Effector memory CD8-positive, alpha-beta T cell (primary cell): ENCODE measurements at regions not wholly inside any gene's neighbourhood (a gene's known extent, or its start where the extent isn't known, plus 50 kb on each side); places are given as distances from the start of the nearest gene placed in this dataset.
"Not testable (repeated sequence)": the region's sequence is repeated elsewhere in the genome, so short reads cannot be mapped to it uniquely, and the experiment has no call there.

Source experiments
- ATAC-seq: fragments of 150-1000 bp; cut with Tn5 transposase; replicated peaks from 2 replicates; pipeline ENCODE4 v1.10.0; 2021; ENCODE audit warnings: mild to moderate bottlenecking, moderate library complexity
- DNase-seq, 3 experiments: peaks; one replicate each; pipeline ENCODE4 v3.0.0; 2021
- H3K27ac Mint-ChIP-seq, 2 donors: one replicate each; pipeline ENCODE4 v1.8.0; 2022; ENCODE audit warnings: mild to moderate bottlenecking in 2 of 2, mixed read lengths in 2 of 2, moderate library complexity in 2 of 2
- H3K27me3 Mint-ChIP-seq, 2 donors: one replicate each; pipeline ENCODE4 v1.8.0; 2022; ENCODE audit warnings: mixed read lengths in 2 of 2
- H3K36me3 Mint-ChIP-seq: one replicate; pipeline ENCODE4 v1.8.0; 2022; ENCODE audit warnings: mild to moderate bottlenecking, moderate library complexity, mixed read lengths; ENCODE audit not compliant: insufficient read depth
- H3K4me1 Mint-ChIP-seq, 2 donors: one replicate each; pipeline ENCODE4 v1.8.0; 2022; ENCODE audit warnings: low read depth in 2 of 2, mixed read lengths in 2 of 2
- H3K4me3 Mint-ChIP-seq, 2 donors: one replicate each; pipeline ENCODE4 v1.8.0; 2022; ENCODE audit warnings: mild to moderate bottlenecking in 2 of 2, mixed read lengths in 2 of 2, moderate library complexity in 2 of 2
- H3K9me3 Mint-ChIP-seq, 2 donors: one replicate each; pipeline ENCODE4 v1.8.0; 2022; ENCODE audit warnings: mixed read lengths in 2 of 2

DNA sequence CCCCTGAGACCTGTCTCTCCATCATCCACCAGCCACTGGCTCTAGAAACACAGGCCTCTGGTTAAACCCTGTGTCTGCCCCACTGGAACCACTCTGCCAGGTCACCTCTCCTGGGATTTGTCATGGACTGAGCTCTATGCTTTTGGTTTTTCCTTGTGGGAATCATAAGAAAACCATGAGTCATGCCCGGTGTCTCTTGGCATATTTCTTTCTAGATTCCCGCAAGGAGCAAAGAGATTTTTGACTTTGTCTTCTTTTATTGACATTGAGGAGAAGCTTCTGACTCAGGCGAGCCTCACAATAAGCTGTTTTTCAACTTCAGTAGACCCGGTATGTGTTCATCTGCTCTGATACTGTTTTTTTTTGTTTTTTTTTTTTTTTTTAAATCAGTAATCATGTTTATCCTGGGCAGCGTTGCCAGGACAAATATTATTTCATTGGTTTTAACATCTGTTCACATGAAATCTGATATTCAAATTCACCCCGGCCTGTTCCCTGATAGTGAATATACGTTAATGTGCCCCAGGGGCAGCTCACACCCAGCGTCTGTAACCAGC, 207.1 kb downstream of the ACKR3 start:
- no peaks in the 10 kb centered on the region for H3K36me3 Mint-ChIP-seq
- H3K27ac Mint-ChIP-seq = no peak overlapping the region
- no peaks in the 10 kb centered on the region for H3K4me1 Mint-ChIP-seq
- ATAC-seq (no peak), DNase-seq (no peak)
- H3K4me3 Mint-ChIP-seq = no peak overlapping the region
- H3K9me3 Mint-ChIP-seq = no peaks in the 10 kb centered on the region
- peaks cover 33 to 53% of the 10 kb centered on the region in 2 donors for H3K27me3 Mint-ChIP-seq

DNA sequence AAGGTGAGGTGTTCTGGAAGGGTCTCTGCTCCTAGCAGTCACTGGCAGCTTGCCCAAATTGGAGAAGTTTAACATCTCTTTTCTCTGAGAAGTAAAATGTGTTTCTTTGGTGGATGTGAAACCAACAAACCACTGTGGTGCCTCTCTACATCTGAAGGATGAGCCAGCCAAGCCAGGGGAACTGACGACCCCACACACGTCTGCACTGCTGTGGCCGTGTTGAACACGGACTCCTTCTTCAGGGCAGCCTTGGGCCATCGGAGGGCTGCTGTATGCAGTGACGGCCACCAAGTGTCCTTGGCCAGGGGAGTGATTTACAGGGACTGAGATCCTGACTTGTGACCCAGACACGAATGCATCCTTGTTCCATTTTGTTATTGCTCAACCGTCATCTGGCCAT, 207.8 kb downstream of the ACKR3 start:
- H3K4me3 Mint-ChIP-seq = no peak overlapping the region
- H3K9me3 Mint-ChIP-seq = no peaks in the 10 kb centered on the region
- no peak for DNase-seq
- H3K36me3 Mint-ChIP-seq = no peaks in the 10 kb centered on the region
- no peaks in the 10 kb centered on the region for H3K4me1 Mint-ChIP-seq
- H3K27ac Mint-ChIP-seq = no peak overlapping the region
- H3K27me3 Mint-ChIP-seq = peaks cover 39 to 53% of the 10 kb centered on the region in 2 donors
- no peak for ATAC-seq

DNA sequence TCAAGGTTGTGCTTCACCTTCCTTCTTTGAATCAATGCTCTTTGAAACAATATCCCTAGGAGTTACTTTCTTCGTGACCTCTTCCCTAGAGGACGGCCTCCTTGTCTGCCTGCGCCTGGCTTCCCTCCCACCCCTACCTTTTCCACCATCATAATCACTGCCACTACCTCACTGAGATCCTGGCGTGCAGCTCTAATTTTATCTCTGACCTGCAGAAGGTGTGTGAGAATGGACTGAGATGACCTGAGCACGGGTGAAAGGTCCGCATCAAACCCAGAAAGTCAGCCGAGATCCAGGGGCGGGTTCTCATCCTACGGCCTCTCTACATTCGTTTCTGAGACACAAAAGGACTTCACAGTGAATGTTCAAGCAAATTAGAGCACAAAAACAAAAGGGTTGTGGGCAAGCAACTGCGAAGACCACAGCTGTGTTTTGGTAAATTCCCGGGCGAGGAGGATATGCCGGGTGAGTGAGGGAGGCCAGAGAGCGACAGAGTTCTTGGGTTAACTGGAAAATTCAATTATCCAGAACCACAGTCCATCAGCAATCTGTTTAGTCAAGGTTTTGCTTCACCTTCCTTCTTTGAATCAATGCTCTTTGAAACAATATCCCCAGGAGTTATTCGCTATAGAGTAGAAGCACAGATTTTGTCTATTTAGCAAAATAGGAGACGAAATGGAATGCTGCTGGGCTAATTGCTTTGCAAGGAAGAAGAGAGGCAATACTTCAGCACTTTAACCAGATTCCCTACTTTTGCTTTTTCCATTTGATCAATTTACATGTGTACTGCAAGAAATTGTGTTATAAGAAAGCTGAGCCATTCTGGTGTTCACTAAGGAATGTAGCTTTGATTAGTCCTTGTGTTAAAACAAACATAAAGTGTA, 212.6 kb downstream of the ACKR3 start:
- Mint-ChIP-seq H3K9me3 (no peaks in the 10 kb centered on the region), H3K4me1 (no peaks in the 10 kb centered on the region), H3K27ac (no peak overlapping the region), H3K36me3 (no peaks in the 10 kb centered on the region), H3K27me3 (peaks cover 53 to 57% of the 10 kb centered on the region in 2 donors), H3K4me3 (no peak overlapping the region)
- DNase-seq = no peak
- ATAC-seq = no peak

DNA sequence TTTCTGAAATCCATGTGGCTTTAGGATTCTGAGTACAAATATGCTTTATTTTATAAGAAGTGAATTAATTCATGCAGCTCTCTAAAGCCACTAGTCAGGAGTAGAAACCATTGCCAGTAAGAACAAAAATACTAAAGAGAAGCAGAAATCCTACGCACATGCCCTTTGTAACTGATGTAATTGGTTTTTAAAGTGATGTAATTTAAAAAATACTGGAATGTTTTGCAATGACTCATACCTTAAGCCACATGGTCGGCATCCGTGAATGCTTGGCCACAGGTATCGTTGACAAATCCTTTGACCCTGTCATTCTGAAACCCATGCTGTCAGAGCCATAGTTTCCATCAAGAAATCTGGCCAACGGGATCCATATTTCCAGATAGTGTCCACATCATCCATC, 213.3 kb downstream of the ACKR3 start:
- no peaks in the 10 kb centered on the region for H3K9me3 Mint-ChIP-seq
- H3K4me1 Mint-ChIP-seq = no peaks in the 10 kb centered on the region
- H3K27me3 Mint-ChIP-seq = peaks cover 60 to 65% of the 10 kb centered on the region in 2 donors
- DNase-seq = no peak
- no peak overlapping the region for H3K4me3 Mint-ChIP-seq
- no peaks in the 10 kb centered on the region for H3K36me3 Mint-ChIP-seq
- ATAC-seq = no peak
- no peak overlapping the region for H3K27ac Mint-ChIP-seq

DNA sequence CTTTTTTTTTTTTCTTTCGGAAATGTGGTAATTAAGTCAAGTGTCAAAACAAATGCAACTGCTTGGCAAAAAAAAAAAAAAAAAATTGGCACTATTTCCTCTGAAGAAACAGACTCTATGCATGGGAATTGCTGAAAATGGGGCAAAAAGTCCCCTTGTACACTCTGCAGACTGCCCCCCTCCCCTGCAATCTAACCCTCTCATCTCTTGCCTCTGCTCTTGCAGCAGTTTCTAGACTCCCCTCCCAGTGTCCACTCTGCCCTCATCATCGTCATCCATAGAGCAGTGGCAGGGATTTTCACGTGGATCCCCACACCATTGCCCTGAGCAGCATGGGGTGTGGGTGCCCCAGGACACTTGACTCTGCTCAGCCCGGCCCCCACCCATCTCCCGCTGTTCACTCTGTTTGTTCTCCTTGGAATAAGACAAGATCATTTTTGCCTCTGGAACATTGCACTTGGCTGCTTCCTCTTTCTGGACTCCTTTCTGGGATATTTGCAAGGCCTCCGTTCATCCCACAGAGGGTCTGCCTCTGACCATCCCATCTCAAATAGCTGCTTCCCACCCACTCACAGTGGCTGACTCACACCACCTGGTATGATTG, 213.9 kb downstream of the ACKR3 start:
- DNase-seq (no peak), ATAC-seq (no peak)
- Mint-ChIP-seq H3K4me1 (no peaks in the 10 kb centered on the region), H3K27ac (no peak overlapping the region), H3K4me3 (no peak overlapping the region), H3K36me3 (no peaks in the 10 kb centered on the region), H3K9me3 (no peaks in the 10 kb centered on the region), H3K27me3 (peaks cover 58 to 71% of the 10 kb centered on the region in 2 donors)

DNA sequence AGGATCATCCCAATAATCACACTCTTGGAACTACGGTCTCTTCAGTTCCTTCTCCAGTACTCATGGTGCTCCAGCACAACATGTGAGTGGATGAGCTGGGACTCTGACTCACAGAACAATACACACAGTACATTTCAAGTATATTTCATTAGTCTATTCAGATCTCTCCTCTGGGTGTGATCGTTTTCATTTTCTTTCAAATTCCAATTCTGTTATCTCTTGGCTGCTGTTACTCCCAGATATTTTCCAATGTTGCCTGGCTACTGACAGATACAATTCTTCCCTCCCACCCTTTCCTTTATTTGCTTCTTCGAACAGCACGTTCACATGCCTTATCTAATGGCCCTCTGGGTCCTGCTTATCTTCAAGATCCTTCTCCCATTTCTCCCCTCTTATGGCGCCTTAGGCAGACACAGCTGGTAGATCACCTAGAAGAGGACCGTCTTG, 216.0 kb downstream of the ACKR3 start:
- Mint-ChIP-seq H3K27ac (no peak overlapping the region), H3K27me3 (peaks cover 54 to 87% of the 10 kb centered on the region in 2 donors), H3K9me3 (no peaks in the 10 kb centered on the region), H3K4me1 (no peaks in the 10 kb centered on the region), H3K36me3 (no peaks in the 10 kb centered on the region), H3K4me3 (no peak overlapping the region)
- ATAC-seq (no peak), DNase-seq (no peak)

DNA sequence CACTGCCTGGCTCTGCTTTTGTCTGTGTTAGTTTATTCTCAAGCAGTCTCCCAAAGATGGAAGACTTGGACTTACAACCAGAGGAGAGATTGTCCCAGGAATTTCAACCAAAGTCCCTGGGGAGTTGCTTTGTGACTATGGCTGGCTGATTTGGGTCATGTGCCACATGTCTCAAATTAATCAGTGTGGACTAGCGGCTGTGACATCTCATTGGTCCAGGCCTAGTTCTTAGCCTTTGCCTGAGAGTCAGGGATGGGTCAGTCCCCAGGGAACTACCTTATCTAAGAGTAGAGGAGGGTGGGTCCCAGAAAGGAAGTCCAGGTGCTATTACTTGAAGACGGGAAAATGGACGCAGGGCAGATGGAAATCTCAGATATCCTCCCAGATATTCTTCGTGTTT, 217.1 kb downstream of the ACKR3 start:
- Mint-ChIP-seq H3K9me3 (no peaks in the 10 kb centered on the region), H3K36me3 (no peaks in the 10 kb centered on the region), H3K4me3 (no peak overlapping the region), H3K27ac (no peak overlapping the region), H3K27me3 (peaks cover 56 to 90% of the 10 kb centered on the region in 2 donors), H3K4me1 (no peaks in the 10 kb centered on the region)
- no peak for DNase-seq
- no peak for ATAC-seq

DNA sequence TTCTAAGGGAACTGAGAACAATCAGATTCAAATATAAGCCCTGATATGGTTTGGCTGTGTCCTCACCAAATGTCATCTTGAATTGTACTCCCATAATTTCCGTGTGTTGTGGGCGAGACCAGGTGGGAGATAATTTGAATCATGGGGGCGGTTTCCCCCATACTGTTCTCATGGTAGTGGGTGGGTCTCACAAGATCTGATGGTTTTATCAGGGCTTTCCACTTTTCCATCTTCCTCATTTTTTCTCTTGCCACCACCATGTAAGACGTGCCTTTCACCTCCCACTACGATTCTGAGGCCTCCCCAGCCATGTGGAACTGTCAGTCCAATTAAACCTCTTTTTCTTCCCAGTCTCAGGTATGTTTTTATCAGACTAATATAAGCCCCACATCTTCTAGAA, 217.8 kb downstream of the ACKR3 start:
- H3K36me3 Mint-ChIP-seq, H3K4me1 Mint-ChIP-seq, ATAC-seq, DNase-seq, H3K9me3 Mint-ChIP-seq, H3K4me3 Mint-ChIP-seq, H3K27ac Mint-ChIP-seq: not testable (repeated sequence)
- H3K27me3 Mint-ChIP-seq = peaks cover 53 to 88% of the 10 kb centered on the region in 2 donors

DNA sequence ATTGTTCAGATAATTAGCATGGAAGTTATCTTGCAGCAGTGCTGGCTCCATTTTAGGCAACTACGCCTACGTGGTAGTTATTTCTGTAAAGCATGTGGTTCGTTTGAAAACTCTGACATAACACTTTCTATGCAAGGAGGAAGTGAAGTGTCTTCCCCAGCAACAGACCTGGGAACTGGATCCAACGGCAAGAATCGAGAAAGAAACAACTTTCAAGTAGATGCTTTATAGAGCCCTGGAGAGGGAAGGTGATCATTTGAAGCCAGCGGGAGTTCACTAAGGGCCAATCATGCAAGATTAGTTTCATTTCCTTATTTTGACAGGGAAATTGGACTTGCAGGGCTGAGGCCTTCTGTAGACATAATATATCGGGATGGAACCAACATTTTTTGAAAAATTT, 218.3 kb downstream of the ACKR3 start:
- peaks cover 54 to 91% of the 10 kb centered on the region in 2 donors for H3K27me3 Mint-ChIP-seq
- H3K36me3 Mint-ChIP-seq = no peaks in the 10 kb centered on the region
- ATAC-seq (no peak), DNase-seq (no peak)
- H3K9me3 Mint-ChIP-seq = no peaks in the 10 kb centered on the region
- H3K4me3 Mint-ChIP-seq = no peak overlapping the region
- no peaks in the 10 kb centered on the region for H3K4me1 Mint-ChIP-seq
- H3K27ac Mint-ChIP-seq = no peak overlapping the region

DNA sequence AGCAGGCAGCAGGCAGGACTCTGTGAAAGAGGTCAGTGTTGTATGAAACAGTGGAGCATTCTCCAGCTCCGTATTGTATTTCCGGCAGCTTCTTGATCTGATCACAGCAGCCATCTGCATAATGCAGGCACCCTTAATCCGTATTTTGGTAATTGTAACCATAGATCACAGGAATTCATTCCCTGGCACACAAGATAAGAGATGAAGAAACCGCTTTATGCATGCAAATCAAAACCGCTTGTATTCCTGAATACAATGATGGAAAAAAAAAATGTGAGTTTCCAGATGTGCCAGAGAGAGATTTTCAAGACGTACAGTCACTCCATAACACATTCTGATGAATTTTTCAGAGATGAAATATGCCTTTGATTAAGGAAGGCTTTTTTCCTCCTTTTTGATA, 221.3 kb downstream of the ACKR3 start:
- peaks cover 35 to 77% of the 10 kb centered on the region in 2 donors for H3K27me3 Mint-ChIP-seq
- DNase-seq (no peak), ATAC-seq (no peak)
- H3K4me3 Mint-ChIP-seq = no peak overlapping the region
- H3K27ac Mint-ChIP-seq = no peak overlapping the region
- no peaks in the 10 kb centered on the region for H3K9me3 Mint-ChIP-seq
- H3K4me1 Mint-ChIP-seq = no peaks in the 10 kb centered on the region
- H3K36me3 Mint-ChIP-seq = no peaks in the 10 kb centered on the region

DNA sequence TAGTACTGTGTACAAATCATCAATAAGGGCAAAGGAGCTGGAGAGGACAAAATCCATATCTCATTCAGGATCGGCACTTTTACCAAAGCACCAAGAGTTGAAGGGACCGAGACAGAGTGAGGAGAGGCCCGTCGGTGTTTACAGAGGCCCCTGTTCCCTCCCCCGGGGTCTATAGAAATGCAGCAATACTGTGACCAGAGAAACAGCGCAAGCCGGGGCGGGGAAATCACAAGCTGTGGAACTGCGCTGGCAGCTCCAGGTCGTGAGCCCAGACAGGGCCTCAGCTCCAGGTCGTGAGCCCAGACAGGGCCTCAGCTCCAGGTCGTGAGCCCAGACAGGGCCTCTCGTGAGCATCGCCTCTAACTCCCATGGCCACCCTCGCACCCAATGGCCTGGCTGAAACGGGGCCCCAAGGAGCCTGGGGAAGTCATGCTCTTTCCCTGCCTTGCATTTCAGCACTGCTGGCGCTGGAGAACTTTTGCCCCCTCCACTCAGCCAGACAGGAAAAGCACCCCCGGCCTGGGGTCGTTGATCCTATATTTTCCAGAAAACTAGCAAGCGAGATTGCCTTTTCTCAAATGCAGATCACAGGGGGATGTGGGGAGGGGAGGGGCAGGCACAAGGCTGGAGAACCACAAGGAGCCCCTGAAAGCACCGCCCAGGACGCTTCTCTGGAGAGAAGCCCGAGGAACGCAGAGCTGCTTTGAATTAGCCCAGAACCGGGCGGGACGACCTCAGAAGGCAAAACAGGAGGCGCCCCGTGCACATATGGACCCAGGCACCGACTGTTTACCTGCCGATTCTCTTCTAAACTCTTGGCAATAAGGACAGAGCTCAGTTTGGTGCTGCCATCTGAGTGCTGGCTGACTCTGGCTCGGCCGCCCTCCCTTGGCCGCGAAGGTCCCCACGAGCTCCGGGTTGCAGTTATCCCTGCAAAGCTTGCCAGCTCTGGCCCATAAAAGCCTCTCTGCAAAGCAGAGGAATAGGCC, 223.7 kb downstream of the ACKR3 start:
- H3K4me1 Mint-ChIP-seq = no peaks in the 10 kb centered on the region
- peaks cover 27 to 54% of the 10 kb centered on the region in 2 donors for H3K27me3 Mint-ChIP-seq
- no peak overlapping the region for H3K27ac Mint-ChIP-seq
- no peak for ATAC-seq
- no peaks in the 10 kb centered on the region for H3K36me3 Mint-ChIP-seq
- no peaks in the 10 kb centered on the region for H3K9me3 Mint-ChIP-seq
- DNase-seq = no peak
- H3K4me3 Mint-ChIP-seq = no peak overlapping the region

DNA sequence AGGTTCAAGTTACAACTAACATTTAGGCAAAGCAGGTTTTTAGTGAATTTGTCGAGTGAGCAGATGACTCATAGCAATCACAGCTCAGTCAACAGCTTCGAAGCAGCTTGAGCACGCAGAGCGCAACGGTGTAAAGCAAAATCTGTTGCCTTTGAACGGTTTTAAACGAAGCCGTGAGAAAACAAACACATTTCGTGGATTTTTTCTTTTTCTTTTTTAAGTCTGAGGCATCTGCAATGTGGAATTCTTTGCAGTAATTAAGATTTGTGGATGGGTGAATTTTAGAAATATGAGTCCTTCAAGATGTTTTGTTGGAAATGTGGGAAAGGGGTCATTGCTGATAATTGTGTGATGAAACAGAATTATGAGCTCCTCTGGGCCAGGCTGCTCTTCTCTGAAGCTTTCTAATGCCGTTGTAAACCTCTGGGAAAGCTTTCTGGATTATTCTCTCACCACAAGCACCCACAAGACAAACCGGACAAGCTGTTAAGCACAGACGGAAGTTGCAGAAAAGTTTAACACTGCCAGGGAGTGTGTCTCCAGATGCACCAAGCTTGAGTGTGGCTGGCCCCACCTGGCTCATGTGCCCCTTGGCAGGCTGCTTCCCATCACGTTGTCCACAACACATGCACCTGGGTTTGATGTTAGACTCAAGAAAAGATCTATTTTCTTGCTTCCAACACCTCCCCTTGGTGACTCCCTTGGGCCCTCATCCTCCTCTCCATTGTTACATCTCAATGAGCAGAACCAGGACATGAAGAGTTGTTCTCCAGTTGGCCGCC, 224.7 kb downstream of the ACKR3 start:
- Mint-ChIP-seq H3K27ac (no peak overlapping the region), H3K4me1 (no peaks in the 10 kb centered on the region), H3K27me3 (peaks cover 24 to 48% of the 10 kb centered on the region in 2 donors), H3K4me3 (no peak overlapping the region), H3K36me3 (no peaks in the 10 kb centered on the region), H3K9me3 (no peaks in the 10 kb centered on the region)
- DNase-seq (no peak), ATAC-seq (no peak)
